RPMI8226 (cell line): ENCODE measurements at regions not wholly inside any gene's neighbourhood (a gene's known extent, or its start where the extent isn't known, plus 50 kb on each side); places are given as distances from the start of the nearest gene placed in this dataset.

Experiments
- DNase-seq: peaks from one replicate; pipeline ENCODE4 v3.0.0-alpha.2; 2015

DNA sequence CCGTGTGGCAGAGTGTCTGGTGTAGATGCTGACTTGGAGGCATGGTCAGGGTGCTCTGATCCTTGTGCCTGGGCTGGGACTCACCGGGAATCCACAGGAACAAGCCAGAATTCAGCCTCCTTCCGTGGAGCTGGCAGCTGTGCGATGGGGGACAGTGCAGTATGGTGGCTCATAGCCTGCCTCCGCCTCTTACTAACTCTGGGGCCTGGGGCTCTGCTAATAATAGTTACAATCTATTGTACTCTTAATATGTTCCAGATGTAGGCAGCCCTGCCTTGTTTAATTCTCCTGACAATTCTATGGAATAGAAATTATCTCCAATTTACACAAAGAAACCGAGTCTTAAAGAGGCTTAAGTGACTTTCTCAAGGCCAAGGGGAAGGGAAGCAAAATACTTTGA, 77.6 kb downstream of the PCDH1 start:
- no peak for DNase-seq

DNA sequence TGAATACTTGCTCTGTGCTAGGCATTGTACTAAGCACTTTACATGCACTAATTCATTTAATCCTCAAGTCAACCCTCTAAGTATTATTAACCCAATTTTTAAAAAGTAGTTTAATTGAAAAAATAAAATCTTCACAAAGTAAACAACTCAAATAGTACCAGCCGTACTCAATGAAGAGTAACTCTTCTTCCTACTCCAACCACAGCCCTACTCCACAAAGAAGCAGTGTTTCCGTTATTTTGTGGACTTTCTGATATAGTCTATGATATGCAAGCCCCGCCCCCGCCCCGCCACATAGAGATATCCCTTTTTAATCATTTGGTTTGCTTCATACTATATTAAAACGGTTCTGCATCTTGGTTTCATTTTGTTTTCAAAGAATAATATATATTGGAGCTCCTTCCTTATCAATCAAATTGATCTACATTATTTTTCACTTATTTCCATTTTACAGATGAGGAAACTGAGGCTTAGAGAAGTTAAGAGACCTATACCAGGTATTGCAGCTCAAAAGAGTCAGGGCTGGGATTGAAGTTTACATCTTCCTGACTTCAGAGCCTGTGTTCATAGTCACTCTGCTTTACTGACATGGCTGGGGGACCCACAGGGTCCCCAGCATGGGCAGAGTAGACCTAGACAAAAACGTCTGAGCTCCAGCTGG, 78.6 kb downstream of the PCDH1 start:
- no peak for DNase-seq

DNA sequence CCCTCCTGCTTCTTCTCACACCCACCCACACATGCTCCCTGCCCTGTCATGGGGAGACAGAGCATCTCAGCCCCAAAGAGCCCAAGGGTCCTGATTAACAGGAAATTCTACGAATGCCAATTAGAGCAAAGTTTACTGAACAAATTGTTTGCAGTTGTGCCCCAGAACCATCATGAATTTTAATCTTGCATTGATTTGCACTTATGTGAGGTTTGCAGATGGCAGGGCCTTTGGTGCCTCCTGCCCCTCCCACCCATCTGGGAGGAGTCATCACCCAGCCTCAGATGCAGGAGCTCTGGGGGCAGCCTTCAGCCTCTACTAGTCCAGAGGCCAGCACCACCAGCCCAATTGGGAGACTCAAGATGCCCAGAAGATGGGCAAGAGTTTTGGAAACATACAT, 80.8 kb downstream of the PCDH1 start:
- no peak for DNase-seq

- no peak for DNase-seq
Observed at GRCh38 chr5:141795421-141795820, 82.8 kb downstream of the PCDH1 start.

DNA sequence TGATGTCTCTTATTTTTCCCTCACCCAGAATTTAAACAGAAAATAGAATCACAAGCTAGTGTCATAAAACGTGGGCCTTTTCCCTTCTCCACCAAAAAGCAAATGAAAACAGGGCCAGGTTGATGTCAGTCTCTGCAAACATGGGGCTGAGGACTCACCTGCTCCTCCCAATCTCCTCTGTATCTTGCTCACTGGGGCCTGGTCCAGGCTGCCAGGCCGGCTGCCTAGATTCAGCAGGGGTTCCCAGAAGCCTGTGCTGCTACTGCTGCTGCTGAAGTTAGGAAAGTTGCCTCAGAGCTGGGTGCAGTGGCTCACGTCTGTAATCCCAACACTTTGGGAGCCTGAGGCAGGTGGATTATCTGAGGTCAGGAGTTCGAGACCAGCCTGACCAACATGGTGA, 84.3 kb downstream of the PCDH1 start:
- no peak for DNase-seq

DNA sequence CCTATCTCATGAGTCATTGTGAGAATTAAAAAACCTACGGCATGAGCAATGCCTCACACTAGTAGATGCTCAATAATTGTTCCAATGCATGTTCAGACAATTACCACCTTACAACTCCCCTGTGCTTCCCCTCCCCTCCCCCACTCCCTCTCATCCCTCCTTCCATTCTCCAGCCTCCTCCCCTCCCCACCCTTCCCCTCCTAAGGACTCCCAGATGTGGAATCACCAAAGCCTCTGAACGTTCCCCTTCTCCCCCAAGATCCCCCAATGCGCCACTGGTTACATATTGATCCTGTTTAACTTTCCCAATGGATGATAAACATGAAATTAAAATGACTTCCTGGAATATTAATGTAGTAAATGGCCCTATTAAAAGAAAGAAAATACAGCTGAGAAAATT, 84.8 kb downstream of the PCDH1 start:
- DNase-seq = no peak

DNA sequence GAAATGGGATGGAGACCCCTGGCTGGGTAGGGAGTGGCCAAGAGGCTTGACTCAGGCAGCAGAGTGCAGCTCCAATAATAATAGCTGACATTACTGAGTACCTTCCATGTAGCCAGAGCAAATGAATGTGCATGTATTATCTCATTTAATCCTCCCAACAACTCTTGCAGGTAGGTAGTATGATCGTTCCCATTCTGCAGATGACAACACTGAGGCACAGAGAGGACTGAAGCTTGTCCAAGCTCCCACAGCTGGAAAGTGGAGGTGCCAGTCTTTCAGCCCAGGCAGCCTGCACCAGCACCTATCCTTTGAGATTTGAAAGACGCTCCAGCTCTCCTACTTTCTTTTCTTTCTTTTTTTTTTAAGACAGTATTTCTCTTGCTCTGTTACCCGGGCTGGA, 87.6 kb downstream of the PCDH1 start:
- DNase-seq = no peak

- no peak for DNase-seq
Observed at GRCh38 chr5:141789330-141789729, 88.9 kb downstream of the PCDH1 start.

DNA sequence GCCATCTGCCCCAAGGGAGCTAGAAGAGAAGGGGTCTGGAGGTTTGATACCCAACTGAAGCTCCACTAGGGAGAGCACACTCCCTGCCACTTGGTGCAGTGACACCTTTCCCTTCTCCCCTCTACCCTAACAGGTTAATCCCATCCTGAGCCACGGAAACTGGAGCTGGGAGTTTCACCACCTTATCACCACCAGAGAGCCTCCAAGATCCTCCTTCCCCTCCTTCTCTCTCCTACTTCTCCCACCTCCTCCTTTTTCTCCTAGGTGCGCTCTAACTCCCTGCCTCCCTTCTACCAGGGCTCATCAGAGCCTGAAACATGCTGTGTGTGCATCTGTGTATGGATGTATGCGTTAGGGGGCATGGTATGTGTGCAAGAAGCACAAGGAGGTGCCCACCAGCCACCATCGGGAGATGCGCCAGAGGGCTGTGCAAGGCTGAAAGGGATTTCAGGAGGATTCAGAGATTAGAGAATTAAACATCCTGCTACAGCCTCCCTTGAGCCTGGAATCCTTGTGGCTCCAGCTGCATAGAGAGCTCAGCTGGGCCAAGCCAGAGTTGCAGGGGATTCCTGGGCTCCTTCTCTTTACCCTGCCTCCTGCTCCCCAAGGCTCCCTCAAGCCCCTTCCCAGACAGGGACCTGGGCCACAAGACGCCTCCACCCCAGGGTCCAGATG, 89.8 kb downstream of the PCDH1 start:
- no peak for DNase-seq

DNA sequence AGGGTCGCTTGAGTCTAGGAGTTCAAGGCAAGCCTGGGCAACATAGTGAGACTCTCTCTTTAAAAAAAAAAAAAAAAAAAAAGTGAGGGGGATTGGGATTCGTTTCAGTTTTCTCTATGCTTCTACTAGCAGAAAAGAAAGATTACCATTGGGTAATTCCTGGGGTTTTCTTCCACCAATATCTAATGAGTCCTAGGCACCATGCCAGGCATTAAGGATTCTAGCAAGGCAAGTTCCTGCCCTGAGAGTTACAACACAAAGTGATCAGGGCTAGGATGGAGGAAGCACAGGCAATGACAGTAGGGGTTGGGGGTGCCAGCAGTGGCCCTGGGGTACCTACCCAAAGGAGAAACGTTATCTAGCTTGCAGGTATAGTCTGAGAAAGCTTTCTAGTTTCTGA, 90.8 kb downstream of the PCDH1 start:
- DNase-seq = no peak

DNA sequence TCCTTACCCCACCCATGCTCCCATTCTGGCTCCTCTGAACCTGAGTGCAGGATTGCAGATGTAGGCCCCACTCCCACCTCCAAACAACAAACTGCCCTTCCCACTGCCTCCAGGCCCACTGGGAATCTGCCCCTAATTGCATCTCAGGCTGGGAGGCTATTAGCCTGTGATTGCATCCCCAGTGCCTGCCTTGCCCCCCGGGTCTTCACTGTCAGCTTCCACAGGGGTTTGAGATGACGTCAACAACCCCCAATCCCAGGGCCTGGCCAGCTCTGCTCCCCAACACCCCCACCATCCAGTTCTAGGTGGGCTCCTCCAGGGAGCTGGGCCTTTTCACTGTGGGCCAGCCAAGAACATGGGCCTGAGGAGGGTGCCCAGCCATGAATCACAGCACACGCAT, 91.5 kb downstream of the PCDH1 start:
- no peak for DNase-seq

DNA sequence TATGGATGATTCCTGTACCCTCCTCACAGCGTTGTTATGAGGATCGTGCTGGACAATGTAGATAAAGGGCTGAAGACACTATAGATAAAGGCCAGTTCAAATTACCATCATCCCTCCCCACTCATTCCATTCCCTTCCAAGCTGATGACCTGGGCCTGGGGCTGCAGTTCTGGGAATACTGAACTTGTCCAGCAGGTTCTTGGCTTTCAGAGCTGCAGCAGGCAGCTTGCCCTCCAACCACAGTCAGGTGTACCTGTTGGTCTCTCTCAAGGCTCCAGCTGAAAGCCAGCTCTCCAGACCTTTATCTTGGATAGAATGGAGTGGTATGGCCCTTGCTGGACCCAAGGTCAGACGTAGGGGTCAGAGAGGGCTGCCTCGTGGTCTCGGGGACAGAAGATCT, 92.5 kb downstream of the PCDH1 start:
- DNase-seq = no peak

DNA sequence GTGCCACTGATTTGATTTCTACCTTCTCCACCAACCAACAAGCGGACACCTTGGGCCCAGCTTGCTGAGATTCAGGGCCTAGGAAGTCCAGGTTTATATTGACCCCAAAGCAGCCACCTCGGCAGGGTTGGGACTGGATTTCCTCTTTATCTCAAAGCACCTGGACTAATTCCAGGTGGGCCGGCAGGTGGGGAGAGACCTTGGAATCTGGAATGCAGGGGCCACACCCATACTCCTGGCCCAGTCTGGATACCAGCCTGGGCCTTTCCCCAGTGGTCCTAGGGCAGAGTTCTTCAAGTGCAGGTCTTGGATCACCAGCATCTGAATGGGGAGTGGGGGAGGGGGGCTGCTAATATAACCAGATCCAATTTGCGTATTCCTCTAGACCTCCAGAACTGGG, 93.1 kb downstream of the PCDH1 start:
- DNase-seq = no peak

DNA sequence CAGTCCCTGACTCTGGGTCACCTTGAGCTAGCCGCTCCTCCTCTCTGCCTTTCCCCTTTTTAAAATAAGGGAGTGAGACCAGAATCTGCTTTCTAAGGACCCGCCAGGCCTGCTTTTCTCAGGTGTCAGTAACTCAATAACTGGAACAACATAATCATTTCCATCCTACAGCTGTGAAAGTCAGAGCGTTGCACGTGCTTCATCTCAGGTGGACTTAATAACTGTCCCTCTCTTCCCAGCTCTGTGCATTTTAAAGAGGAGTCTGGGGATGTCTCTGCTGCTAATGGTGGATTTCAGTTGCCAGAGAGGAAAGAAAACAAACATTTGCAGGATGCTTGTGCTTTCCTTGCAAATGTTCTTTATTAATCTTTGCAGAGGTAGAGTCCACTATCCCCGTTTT, 93.7 kb downstream of the PCDH1 start:
- no peak for DNase-seq

DNA sequence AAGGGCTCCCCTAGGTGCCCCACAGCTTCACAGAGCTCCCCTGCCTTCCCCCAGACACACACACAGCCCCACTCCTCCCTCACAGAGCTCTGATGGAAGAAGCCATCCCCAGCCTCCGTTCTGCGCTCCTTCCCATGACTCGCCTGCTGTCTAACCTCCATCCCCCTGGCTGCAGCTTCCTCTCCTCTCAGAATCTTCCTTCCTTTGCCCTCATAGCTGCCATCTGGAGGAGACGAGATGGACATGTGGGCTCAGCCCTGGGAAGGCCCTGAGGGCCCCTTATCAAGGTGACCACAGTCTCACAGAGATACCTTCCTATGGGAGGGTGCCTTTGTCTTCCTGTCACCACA, 94.3 kb downstream of the PCDH1 start:
- DNase-seq = no peak

DNA sequence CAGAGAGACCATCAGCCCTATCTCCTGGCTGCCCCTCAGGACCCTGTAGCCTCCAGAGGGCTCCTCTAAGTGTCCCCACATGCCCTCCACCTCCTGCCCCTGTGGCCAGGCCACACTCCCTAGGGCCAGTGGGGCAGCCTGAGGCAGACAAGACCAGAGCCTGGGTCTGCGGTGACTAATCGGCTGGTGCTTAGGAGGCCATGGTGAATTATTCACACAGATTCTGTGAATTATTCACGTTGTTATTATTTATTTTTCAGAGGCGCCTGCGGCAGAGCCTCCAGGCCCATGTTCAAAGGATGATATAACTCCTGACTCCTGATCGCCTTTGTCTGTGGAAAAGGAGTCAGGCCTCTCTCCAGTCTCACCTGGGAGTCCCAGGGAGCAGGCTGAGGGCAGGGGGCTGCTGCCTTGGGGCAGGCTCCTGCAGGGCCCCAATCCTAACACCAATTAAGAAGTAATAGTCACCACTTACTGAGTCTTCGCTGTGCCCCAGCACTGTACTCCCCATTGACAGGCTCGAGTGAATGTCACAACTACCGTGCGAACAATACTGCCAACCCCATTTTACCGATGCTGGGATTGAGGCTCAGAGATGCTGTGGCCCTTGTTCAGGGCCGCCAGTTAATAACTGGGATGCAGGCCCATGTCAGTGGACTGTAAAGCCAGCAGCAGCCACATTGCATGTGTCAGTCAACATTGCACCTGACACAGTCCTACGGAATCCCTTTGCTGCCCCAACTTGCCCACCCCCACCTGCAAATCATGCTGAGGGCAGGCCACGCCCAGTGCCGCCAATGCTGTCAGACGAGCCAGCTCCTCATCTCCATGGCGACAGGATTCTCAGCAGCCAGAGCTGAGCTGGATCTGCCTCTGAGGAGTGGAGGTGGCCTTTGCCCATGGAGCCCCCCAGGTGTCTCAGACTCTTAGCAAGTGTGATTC, 94.9 kb downstream of the PCDH1 start:
- DNase-seq = peak; percentile 24

DNA sequence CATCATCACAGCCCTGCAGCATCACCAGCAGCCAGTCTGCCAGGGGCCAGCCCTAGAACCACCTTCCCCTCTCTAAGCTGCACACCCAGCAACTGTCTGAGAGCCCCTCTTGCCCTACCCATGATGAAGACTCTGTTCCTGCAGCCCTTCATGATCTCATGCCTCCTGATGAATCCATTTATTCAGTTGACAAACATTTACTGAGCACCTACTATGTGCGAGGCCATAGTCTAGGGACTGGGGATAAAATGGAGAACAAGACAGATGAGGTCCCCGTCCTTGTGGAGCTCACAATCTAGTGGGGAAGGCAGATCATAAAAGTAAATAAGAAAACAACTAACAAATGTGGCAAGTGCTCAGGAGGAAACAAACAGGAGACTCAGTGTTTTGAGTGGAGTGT, 96.3 kb downstream of the PCDH1 start:
- no peak for DNase-seq

DNA sequence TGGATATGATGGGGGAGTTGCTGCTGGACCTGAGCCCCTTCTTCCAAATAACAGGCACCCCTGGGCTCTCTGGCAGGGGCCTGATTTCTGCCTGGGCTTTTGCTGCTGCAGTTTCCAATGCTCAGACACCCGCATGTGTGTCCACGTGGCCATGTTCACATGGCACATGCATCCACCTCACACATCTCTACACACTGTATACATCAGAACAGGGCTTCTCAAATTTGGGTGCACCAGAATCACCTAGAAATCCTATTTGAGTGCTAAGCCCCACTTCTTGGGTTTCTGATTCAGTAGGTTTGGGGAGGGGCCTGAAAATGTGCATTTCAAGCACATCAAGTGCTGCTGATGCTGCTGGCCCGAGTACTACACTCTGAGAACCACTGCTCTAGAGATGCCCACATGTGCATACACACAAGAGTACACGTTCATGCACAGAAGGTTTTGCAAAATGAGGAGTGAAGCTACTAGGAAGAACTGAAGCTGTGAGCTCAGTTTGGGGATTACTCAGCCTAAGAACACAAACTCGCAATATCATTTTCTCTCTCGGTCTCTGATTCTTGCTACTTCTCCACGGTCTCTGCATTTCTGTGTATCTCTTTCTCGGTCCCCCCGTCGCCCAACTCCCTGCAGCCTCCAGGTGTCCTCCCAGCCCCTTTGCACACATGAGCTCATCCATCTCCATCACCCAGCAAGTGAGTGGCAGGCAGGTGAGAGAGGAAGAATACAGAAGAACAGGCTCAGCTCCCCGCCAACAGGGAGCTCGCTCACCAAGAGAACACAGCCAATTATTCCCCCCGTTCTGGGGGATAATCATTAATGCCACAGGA, 97.0 kb downstream of the PCDH1 start:
- DNase-seq = no peak

GRCh38 chr5:141780240-141780951, 97.8 kb downstream of the PCDH1 start:
- DNase-seq = no peak

- peak; percentile 75 for DNase-seq
Observed at GRCh38 chr5:141779503-141779973, 97.5 kb upstream of the ARAP3 start.

GRCh38 chr5:141778683-141779082, 96.7 kb upstream of the ARAP3 start:
- no peak for DNase-seq

GRCh38 chr5:141778206-141778605, 96.2 kb upstream of the ARAP3 start:
- DNase-seq = no peak
